Left ventricle myocardium inferior (tissue), 1 donor: ENCODE measurements at regions not wholly inside any gene's neighbourhood (a gene's known extent, or its start where the extent isn't known, plus 50 kb on each side); places are given as distances from the start of the nearest gene placed in this dataset.

Experiments
- DNase-seq: peaks from one replicate; pipeline ENCODE4 v3.0.0-alpha.2; 2020
- H3K27ac ChIP-seq: fragments of 200-600 bp; replicated peaks from 2 replicates; pipeline ENCODE4 v1.8.0; 2021
- H3K27me3 ChIP-seq: fragments of 200-600 bp; 2 replicates; pipeline ENCODE4 v1.8.0; 2021; ENCODE audit warnings: low read depth
- H3K36me3 ChIP-seq: fragments of 200-600 bp; 2 replicates; pipeline ENCODE4 v1.8.0; 2021
- H3K4me1 ChIP-seq: fragments of 200-600 bp; 2 replicates; pipeline ENCODE4 v1.8.0; 2021
- H3K4me3 ChIP-seq: fragments of 200-600 bp; 2 replicates; pipeline ENCODE4 v1.8.0; 2021; ENCODE audit warnings: mild to moderate bottlenecking, moderate library complexity
- H3K9me3 ChIP-seq: fragments of 200-600 bp; replicated peaks from 2 replicates; pipeline ENCODE4 v1.8.0; 2021
- intact Hi-C: fragments of 100-400 bp; cut with micrococcal nuclease; formaldehyde crosslinking; loops from one replicate; pipeline ENCODE4 v1.11.0; 2022
- TF ChIP-seq, protein P1 (sequence below): fragments of 200-600 bp; IDR thresholded peaks from 2 replicates; pipeline ENCODE4 v1.8.0; 2021; ENCODE audit warnings: antibody characterized with exemption, mild to moderate bottlenecking, borderline replicate concordance
- donor health status: DM: no; HTN: yes; CAD: no; lungs with severe emphysema.

GRCh38 chr2:146244830-146245229 lies 1600.0 kb upstream of the ACVR2A start:
- no peaks in the 10 kb centered on the region for H3K27me3 ChIP-seq
- no peaks in the 10 kb centered on the region for H3K36me3 ChIP-seq
- intact Hi-C loops = no loop called here
- no peak for DNase-seq
- no peak overlapping the region for H3K4me3 ChIP-seq
- no peaks in the 10 kb centered on the region for H3K4me1 ChIP-seq
- TF ChIP-seq, protein P1, sequence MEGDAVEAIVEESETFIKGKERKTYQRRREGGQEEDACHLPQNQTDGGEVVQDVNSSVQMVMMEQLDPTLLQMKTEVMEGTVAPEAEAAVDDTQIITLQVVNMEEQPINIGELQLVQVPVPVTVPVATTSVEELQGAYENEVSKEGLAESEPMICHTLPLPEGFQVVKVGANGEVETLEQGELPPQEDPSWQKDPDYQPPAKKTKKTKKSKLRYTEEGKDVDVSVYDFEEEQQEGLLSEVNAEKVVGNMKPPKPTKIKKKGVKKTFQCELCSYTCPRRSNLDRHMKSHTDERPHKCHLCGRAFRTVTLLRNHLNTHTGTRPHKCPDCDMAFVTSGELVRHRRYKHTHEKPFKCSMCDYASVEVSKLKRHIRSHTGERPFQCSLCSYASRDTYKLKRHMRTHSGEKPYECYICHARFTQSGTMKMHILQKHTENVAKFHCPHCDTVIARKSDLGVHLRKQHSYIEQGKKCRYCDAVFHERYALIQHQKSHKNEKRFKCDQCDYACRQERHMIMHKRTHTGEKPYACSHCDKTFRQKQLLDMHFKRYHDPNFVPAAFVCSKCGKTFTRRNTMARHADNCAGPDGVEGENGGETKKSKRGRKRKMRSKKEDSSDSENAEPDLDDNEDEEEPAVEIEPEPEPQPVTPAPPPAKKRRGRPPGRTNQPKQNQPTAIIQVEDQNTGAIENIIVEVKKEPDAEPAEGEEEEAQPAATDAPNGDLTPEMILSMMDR = no peak
- no peaks in the 10 kb centered on the region for H3K9me3 ChIP-seq
- H3K27ac ChIP-seq = no peak overlapping the region

DNA sequence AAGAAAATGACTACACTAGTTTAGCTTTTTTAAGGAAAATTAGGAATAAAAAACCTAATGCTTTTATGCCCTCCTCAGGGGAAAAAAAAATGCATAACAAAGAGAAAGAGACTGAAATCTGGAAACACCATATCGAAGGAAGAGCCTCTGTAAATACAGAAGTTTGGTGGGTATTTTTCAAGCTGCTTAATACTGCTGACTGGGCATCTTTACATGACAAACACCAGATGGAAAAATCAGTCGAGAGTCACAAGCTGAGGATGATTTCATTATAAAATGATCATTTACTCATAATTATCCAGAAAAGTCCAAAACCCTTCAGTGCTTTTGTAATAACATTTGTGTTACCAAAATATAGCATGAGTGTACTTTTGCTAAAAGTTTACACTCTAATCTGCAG lies 1600.7 kb upstream of the ACVR2A start:
- TF ChIP-seq, protein P1 = no peak
- Histone ChIP-seq H3K4me3 (no peak overlapping the region), H3K4me1 (no peaks in the 10 kb centered on the region), H3K27ac (no peak overlapping the region), H3K27me3 (no peaks in the 10 kb centered on the region), H3K36me3 (no peaks in the 10 kb centered on the region), H3K9me3 (no peaks in the 10 kb centered on the region)
- intact Hi-C loops = no loop called here
- DNase-seq = no peak

- TF ChIP-seq, protein P1 = no peak
- no peaks in the 10 kb centered on the region for H3K27me3 ChIP-seq
- no peaks in the 10 kb centered on the region for H3K36me3 ChIP-seq
- DNase-seq = no peak
- no peaks in the 10 kb centered on the region for H3K4me1 ChIP-seq
- no peak overlapping the region for H3K27ac ChIP-seq
- no peaks in the 10 kb centered on the region for H3K9me3 ChIP-seq
- H3K4me3 ChIP-seq = no peak overlapping the region
- intact Hi-C loops = no loop called here
These were observed 1603.8 kb upstream of the ACVR2A start for GRCh38 chr2:146241023-146241422.

GRCh38 chr2:146240391-146240790 lies 1604.4 kb upstream of the ACVR2A start:
- TF ChIP-seq, protein P1 = no peak
- Histone ChIP-seq H3K9me3 (no peaks in the 10 kb centered on the region), H3K27ac (peak overlapping the region; percentile 22), H3K36me3 (no peaks in the 10 kb centered on the region), H3K27me3 (no peaks in the 10 kb centered on the region), H3K4me1 (no peaks in the 10 kb centered on the region), H3K4me3 (no peak overlapping the region)
- no peak for DNase-seq
- intact Hi-C loops = no loop called here

DNA sequence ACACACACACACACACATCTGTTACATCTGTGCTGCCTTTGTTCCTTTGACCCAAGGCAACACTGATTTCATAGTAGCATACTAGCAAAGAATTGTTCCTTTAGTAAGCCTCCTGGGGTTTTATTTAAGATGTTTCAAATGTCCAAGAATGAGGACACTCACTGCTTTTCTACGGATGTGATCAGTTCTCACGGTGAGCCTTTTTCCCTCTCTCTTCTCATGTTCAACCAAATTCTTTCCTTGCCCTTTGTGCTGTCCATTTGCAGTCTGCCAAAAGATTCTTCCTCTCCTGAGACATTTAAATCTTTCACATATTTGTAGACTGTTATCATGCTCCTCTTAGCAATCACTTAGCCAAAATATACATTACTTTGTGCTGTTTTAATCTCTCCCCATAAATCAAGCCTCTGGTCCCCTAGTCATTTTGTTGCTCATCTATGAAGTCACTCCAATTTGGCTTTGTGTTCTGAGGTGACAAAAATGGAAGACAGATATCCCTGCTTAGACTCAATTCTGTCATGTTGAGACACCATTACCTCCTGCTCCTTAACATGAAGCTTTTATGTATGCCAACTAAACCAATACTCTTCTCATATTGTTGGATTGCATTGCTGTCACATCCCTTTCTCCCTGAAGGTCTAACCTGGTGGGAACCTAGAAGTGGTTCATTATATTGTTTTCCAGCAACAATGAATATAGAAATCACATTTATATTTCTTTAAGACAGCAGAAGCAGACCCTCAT lies 1605.3 kb upstream of the ACVR2A start:
- Histone ChIP-seq H3K27me3 (no peaks in the 10 kb centered on the region), H3K9me3 (no peaks in the 10 kb centered on the region), H3K36me3 (no peaks in the 10 kb centered on the region), H3K4me1 (no peaks in the 10 kb centered on the region), H3K27ac (peak overlapping the region; percentile 22), H3K4me3 (no peak overlapping the region)
- TF ChIP-seq, protein P1 = no peak
- intact Hi-C loops = no loop called here
- DNase-seq = no peak
